Limb (tissue), 2 donors: ENCODE measurements at regions not wholly inside any gene's neighbourhood (a gene's known extent, or its start where the extent isn't known, plus 50 kb on each side); places are given as distances from the start of the nearest gene placed in this dataset.

Experiments
- DNase-seq, 2 donors: peaks; one replicate each; pipeline ENCODE4 v3.0.0-alpha.2; 2016; ENCODE audit errors: extremely low spot score in 2 of 2

DNA sequence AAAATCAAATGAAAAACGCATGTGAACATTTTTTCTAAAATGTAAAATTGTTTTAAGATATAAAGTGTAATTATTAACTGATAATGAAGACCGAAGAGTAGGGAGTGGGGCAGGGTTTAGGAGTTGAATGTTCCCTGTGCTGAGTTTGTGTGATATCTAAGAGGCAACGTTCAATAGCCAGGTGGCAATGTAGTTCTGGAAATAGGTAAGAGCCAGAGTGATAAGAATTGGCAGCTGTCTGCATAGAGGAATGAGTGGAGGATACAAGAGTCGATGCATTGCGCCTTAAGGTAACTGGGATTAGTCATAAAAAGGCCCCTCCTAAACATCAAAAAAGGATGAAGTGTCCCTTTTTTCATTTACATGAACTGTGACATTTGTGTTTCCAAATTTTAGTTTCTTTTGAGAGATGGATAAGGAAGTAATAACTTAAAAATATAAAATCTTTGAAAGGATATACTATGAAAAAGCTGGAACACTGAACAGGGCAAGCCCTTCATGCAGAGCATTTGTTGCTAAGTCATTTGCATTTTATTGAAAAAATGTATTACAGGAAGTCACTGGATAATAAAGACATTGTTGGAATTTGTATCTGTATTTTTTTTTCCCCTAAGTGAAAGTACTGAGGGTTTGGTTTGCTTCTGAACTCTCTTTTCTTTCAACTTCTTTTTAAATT is 659.3 kb downstream of the ACTL7B start:
- DNase-seq, result no peak

- no peak for DNase-seq
Observed at GRCh38 chr9:108194154-108194553, 661.6 kb downstream of the ACTL7B start.

- DNase-seq, result no peak
Observed at GRCh38 chr9:108193026-108193710, 662.6 kb downstream of the ACTL7B start.

DNA sequence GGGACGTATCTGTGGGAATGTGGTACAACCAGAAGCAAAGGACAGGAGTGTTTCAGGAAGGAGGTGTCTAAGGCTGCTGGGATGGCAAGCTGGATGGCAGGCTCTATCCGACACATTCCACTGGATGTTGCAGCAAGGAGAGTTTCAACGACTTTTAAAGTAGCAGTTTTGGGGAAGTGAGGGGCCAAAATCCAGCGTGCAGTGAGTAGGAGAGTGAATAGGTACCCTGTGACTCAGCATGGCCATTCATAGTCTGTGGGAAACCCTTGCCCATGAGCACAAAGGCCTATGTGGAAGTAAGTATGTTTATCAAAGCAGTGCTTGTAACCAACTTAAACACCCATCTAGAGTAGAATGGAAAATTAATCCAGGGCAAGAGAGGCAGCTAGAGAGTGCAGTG is 664.7 kb downstream of the ACTL7B start:
- DNase-seq, result no peak

DNA sequence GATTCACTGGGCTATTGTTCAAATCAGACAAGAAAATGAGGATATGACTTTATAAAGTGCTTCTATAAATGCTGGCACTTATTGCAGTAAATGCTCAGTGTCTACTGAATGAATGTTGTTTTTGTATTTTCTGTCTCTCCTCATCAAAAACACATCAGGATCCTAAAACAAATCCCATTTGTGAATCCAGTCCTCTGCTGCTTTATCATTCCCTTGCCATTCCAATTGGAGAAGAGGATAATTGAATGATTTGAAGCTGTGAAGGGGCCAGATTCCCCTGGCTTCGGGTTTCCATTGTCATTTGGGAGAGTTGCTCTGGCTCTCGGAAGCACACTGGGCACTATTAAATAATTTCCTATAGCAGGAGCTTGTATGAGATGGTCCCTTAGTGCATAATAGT is 666.8 kb downstream of the ACTL7B start:
- DNase-seq, result no peak

- no peak for DNase-seq
Observed at GRCh38 chr9:108188482-108188881, 667.3 kb downstream of the ACTL7B start.

GRCh38 chr9:108186642-108187395 is 669.0 kb downstream of the ACTL7B start:
- DNase-seq, result peak; percentile 71 to 88

GRCh38 chr9:108185613-108186012 is 670.2 kb downstream of the ACTL7B start:
- DNase-seq, result no peak

- DNase-seq, result peak in 1 of 2 donors; percentile 44
Observed at GRCh38 chr9:108184941-108185340, 670.8 kb downstream of the ACTL7B start.

DNA sequence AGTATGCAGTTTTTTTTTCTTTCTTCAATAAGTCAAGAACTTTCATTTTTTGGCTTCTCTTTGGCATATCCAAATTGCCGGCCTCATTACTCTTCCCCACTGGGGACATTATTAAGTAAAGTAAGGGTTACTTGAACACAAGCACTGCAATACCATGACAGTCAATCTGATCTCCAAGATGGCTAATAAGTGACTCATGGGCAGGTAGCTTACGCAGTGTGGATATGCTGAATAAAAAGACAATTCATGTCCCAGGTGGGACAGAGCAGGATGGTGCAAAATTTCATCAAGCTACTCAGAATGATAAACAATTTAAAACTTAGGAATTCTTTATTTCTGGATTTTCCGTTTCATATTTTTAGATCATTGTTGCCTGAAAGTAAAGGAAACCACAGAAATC is 671.8 kb downstream of the ACTL7B start:
- DNase-seq, result no peak

DNA sequence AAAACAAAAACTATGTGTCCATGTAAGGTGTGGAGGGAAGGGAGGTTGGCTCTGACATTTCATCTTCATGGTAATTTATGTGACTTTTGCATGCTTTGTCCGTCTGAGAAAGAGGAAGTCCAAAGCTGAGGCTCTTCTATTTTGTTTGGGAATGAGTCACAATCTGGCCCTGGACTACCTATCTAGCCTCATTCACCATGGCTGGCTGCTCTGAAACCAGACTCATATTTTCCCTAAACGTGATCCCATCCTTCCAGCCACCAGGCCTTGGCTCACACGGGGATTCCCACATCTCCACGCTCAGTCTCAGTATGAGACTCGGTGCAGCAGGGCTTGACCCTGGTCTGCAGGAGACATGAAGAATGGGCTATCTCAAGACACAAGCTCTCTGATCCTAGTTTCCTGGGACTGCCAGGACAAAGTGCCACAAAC is 672.8 kb downstream of the ACTL7B start:
- DNase-seq, result no peak

DNA sequence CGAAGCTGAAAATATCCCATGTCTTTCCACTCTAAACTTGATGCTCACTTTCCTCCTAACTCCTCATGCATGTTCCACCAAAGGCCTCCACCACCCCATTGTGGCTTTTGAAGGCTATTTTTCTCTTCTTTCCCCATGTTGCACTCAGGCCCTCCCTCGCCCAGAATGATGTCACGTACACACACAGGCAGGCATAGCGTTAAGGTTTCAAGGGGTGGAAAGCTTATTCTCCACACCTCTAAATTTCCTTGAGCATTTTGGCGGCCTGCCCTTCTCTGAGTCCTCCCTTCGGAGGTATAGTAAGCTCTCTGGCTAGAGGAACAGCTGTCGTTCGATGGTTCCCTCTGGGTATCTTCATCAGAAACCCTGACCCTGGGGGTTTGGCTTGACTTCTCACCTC is 673.5 kb downstream of the ACTL7B start:
- no peak for DNase-seq

GRCh38 chr9:108181441-108181840 is 674.3 kb downstream of the ACTL7B start:
- no peak for DNase-seq

GRCh38 chr9:108180541-108180940 is 675.2 kb downstream of the ACTL7B start:
- peak in 1 of 2 donors; percentile 36 for DNase-seq

- no peak for DNase-seq
Observed at GRCh38 chr9:108178318-108178717, 677.5 kb downstream of the ACTL7B start.

GRCh38 chr9:108168236-108168850 is 678.8 kb upstream of the KLF4 start:
- no peak for DNase-seq

GRCh38 chr9:108167136-108167900 is 677.7 kb upstream of the KLF4 start:
- no peak for DNase-seq

DNA sequence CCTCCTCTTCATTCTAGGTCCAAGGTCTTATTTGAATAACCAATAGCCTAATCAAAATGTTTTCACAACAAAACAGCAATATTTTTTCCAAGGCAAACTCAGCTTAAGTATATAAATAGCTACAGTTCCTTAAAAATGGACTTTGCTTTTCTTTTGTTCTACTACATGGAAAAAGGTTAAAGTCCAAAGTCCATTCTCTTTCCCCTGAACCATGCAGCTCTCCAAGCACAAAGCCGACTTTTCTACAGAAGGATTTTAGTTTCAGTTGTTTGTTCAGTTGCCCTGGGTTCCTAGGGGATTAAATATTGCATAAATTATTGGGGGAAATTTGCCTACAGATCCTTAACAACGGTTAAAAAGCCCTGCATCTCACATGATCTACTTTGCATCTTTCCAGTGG is 677.0 kb upstream of the KLF4 start:
- no peak for DNase-seq

DNA sequence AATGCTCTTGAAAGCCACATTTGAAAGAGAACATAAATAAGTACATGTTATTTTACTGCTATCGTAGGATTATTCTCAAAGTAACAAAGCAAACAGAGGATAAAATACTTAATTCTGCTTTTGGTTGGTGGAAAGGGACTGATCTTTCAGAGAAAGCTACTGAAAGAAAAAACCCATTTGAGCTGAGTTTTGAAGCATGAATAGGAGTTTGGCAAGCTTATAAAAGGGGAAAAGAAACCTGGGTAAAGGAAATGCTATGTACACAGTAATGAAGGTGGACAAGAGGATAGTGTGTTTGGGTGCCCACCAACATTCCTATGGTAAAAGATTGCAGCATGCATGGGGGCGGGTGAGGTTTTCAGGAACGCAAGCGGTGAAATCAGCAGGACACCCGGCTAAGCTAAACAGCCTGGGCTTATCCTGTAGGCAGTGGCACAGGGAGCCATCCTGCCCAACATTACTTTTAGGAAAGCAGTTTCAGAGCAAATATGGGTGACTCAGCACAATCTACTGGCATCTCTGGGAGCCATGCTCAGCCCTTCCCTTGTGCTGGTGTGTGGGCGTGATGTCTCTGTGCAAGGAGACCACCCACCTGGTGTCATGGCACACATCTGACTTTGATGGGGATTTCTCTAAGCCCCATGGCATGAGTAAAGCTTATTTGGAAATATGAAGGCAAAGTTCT is 673.9 kb upstream of the KLF4 start:
- DNase-seq, result no peak

GRCh38 chr9:108162664-108163063 is 673.1 kb upstream of the KLF4 start:
- no peak for DNase-seq

DNA sequence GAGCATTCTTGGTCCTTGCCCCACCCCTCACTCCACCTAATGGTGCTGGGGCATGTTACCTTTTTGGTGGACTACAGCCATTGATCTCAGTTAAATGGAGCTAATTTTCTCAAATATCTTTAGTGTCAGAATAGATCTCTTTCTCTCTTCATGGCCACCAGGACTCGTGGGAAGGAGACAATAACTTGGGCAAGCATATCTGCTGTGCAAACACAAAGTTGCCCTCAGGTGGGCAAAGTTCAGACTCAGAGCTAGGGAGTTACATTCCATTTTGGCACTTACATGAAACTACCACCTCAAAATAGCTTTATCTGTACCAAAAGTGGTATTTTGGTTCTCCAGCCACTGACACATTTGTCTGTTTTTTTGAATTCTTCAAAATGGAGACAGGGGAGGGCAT is 671.9 kb upstream of the KLF4 start:
- DNase-seq, result no peak
